Heart right ventricle (tissue), 16 donors: ENCODE measurements at regions not wholly inside any gene's neighbourhood (a gene's known extent, or its start where the extent isn't known, plus 50 kb on each side); places are given as distances from the start of the nearest gene placed in this dataset.

Source experiments
- ATAC-seq, 8 donors: fragments of 200-7000 bp; cut with Tn5 transposase; one replicate each; pipeline ENCODE4 v1.9.1; 2020; ENCODE audit warnings: mild to moderate bottlenecking in 8 of 8, moderate library complexity in 8 of 8, moderate number of reproducible peaks in 1 of 8
- DNase-seq, 2 donors: peaks; one replicate each; pipeline ENCODE4 v3.0.0-alpha.2; 2020
- H3K27ac ChIP-seq, 10 donors: fragments of 200-600 bp; sonication (generic) in 2 of 10; one replicate each; pipeline versions ENCODE4 v1.5.0 to v1.8.0; 2020 to 2022; ENCODE audit warnings: mild to moderate bottlenecking in 3 of 10
- H3K27me3 ChIP-seq, 7 donors: fragments of 200-600 bp; one replicate each; pipeline ENCODE4 v1.8.0; 2021 to 2022; ENCODE audit warnings: mild to moderate bottlenecking in 2 of 7
- H3K36me3 ChIP-seq, 9 donors: fragments of 200-600 bp; sonication (generic) in 1 of 9; one replicate each; pipeline versions ENCODE4 v1.5.0 to v1.8.0; 2020 to 2022; ENCODE audit warnings: mild to moderate bottlenecking in 2 of 9
- H3K4me1 ChIP-seq, 9 donors: fragments of 200-600 bp; sonication (generic) in 1 of 9; one replicate each; pipeline versions ENCODE4 v1.5.0 to v1.8.0; 2020 to 2022; ENCODE audit warnings: mild to moderate bottlenecking in 4 of 9
- H3K4me3 ChIP-seq, 10 donors: fragments of 200-600 bp; sonication (generic) in 2 of 10; one replicate each; pipeline versions ENCODE4 v1.5.0 to v1.8.0; 2020 to 2022; ENCODE audit warnings: mild to moderate bottlenecking in 7 of 10, moderate library complexity in 2 of 10
- H3K9me3 ChIP-seq, 11 donors: fragments of 200-600 bp in 10 of 11; sonication (generic) in 2 of 11; one replicate each; pipeline versions ENCODE4 v1.5.0 to v1.8.0; 2013 to 2022; ENCODE audit warnings: mild to moderate bottlenecking in 2 of 11, control low read depth in 1 of 11, moderate library complexity in 1 of 11
- WGBS, 2 donors: extraction: QIAGEN DNeasy Blood & Tissue Kit; methylation state at CpG; one replicate each; pipeline ENCODE4 v1.1.7; 2013; ENCODE audit warnings: inconsistent platforms in 1 of 2; 5-methylcytosine and 5-hydroxymethylcytosine counted together
- intact Hi-C, 10 donors: fragments of 100-400 bp; cut with DNase I; formaldehyde crosslinking; loops; one replicate each; pipeline versions ENCODE4 v1.11.1 to v1.14.2; 2022
- TF ChIP-seq, protein P1 (sequence below), 9 donors: fragments of 200-600 bp; sonication (generic) in 2 of 9; IDR thresholded peaks; one replicate each; pipeline versions ENCODE4 v1.5.0 to v1.8.0; 2021 to 2022; ENCODE audit warnings: antibody characterized with exemption in 9 of 9, mild to moderate bottlenecking in 5 of 9, moderate library complexity in 1 of 9
- donor health status: Arrhythmogenic right ventricular cardiomyopathy.
- donor health status: ischemic (EF 13 %, LVEDD 7.1; RV severe dilation, severe dysfunction).
- donor health status: healthy with polysubstance abuse.
- donor health status: DM: no; HTN: yes; CAD: no.
- donor health status: DM: no; HTN: no; CAD: no.
- donor health status: ischemic (EF 25% LVEDD 6.9; RV normal size, moderate dysfunction).
- donor health status: ischemic (EF 25% LVEDD 5.7; RV mildly dilated, moderate dysfunction).
- donor health status: healthy.
- donor health status: DM: yes; HTN: yes; CAD: no.
- donor health status: Ischemic cardiomyopathy.
- donor health status: ischemic (EF 35%, LVEDD 5.7; RV mildly dilated, moderate dysfunction).
- donor health status: nonischemic (EF 11% LVEDD 7.7; RV severe dilation, severe dysfunction).
- donor health status: DM: yes; HTN: yes; CAD: no.
- donor health status: PGD.
- donor health status: ischemic (EF 29% LVEDD 5.4; RV normal size, mild dysfunction).
- donor health status: nonischemic (EF 23%, LVEDD 6.1; RV moderate dilation, normal function).

DNA sequence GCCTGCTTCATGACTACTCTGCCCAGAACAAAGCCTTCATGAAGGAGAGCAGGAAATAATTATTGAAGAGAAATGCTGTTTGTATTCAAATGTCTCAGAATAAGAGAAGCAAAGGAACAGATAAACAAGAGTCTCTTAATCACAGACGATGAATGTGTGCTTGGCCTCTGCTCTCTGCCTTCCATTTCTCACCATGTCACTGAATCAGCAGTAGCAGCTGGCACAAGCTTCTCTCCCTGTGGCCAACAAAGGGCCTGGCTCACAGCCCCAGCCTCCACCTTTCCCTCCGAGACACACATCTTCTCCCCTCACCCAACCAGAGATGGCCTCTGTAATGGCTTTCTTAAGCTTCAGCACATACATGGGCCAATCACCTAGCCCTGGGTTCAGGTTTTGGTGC, 128.1 kb upstream of the SLIT3 start:
- no peak overlapping the region for H3K4me3 ChIP-seq
- intact Hi-C loops, result no loop called here
- WGBS, 2 donors, result 39 to 48% methylated on average over 2 of the region's 2 CpGs

GRCh38 chr5:169426784-169427183, 125.8 kb upstream of the SLIT3 start:
- DNase-seq (no peak), ATAC-seq (no peak)
- no peaks in the 10 kb centered on the region for H3K27me3 ChIP-seq
- H3K4me1 ChIP-seq, result peaks cover 0 to 17% (median 6%) of the 10 kb centered on the region in 9 donors
- no peaks in the 10 kb centered on the region for H3K36me3 ChIP-seq
- H3K4me3 ChIP-seq, result no peak overlapping the region
- intact Hi-C loops, result no loop called here
- no peaks in the 10 kb centered on the region for H3K9me3 ChIP-seq
- TF ChIP-seq, protein P1, sequence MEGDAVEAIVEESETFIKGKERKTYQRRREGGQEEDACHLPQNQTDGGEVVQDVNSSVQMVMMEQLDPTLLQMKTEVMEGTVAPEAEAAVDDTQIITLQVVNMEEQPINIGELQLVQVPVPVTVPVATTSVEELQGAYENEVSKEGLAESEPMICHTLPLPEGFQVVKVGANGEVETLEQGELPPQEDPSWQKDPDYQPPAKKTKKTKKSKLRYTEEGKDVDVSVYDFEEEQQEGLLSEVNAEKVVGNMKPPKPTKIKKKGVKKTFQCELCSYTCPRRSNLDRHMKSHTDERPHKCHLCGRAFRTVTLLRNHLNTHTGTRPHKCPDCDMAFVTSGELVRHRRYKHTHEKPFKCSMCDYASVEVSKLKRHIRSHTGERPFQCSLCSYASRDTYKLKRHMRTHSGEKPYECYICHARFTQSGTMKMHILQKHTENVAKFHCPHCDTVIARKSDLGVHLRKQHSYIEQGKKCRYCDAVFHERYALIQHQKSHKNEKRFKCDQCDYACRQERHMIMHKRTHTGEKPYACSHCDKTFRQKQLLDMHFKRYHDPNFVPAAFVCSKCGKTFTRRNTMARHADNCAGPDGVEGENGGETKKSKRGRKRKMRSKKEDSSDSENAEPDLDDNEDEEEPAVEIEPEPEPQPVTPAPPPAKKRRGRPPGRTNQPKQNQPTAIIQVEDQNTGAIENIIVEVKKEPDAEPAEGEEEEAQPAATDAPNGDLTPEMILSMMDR (IDR thresholded peaks at IDR 0.05), result no peak
- H3K27ac ChIP-seq, result no peak overlapping the region
- 86 to 87% methylated on average over 6 of the region's 6 CpGs for WGBS, 2 donors

More for the DNA sequence above, 128.1 kb upstream of the SLIT3 start:
- Histone ChIP-seq H3K36me3 (no peaks in the 10 kb centered on the region), H3K4me1 (peaks cover 0 to 14% (median 5%) of the 10 kb centered on the region in 9 donors), H3K27me3 (no peaks in the 10 kb centered on the region), H3K27ac (peak overlapping the region in 1 of 10 donors; percentile 24), H3K9me3 (no peaks in the 10 kb centered on the region)
- ATAC-seq (peak in 6 of 8 donors; percentile 54 to 76 (median 62)), DNase-seq (peak in 1 of 2 donors; percentile 28)
- TF ChIP-seq, protein P1 (IDR thresholded peaks at IDR 0.05), result no peak

- H3K4me3 ChIP-seq, result no peak overlapping the region
- no peaks in the 10 kb centered on the region for H3K9me3 ChIP-seq
- WGBS, 2 donors, result 63 to 72% methylated on average over 4 of the region's 4 CpGs
- DNase-seq, result no peak
- ATAC-seq, result peak in 3 of 8 donors; percentile 25 to 67 (median 65)
- intact Hi-C loops, result no loop called here
- TF ChIP-seq, protein P1 (IDR thresholded peaks at IDR 0.05), result no peak
- no peak overlapping the region for H3K27ac ChIP-seq
- H3K27me3 ChIP-seq, result no peaks in the 10 kb centered on the region
- no peaks in the 10 kb centered on the region for H3K36me3 ChIP-seq
- peaks cover 0 to 13% (median 0%) of the 10 kb centered on the region in 9 donors for H3K4me1 ChIP-seq
These were observed 123.9 kb upstream of the SLIT3 start for GRCh38 chr5:169424670-169425378.

DNA sequence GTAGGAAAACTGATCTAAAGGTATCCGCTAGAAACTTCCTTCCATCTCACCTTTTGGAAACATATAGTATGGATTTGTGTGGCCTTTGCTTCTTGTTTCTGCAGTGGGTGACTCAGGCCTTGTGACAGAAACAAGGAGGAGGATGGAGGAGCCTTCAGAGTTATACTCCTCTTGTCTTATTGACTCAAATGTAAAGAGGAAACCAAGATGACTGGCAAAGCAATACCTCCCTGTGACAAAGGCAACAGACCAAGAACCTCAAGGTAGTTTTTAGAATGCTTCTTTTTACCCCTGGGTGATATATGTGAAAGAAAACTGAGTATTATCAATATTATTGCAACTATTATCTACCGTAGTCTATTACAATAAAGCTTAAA, 123.3 kb upstream of the SLIT3 start:
- intact Hi-C loops, result no loop called here
- DNase-seq, result no peak
- Histone ChIP-seq H3K4me1 (peaks cover 0 to 13% (median 0%) of the 10 kb centered on the region in 9 donors), H3K9me3 (no peaks in the 10 kb centered on the region), H3K27me3 (no peaks in the 10 kb centered on the region), H3K4me3 (no peak overlapping the region), H3K36me3 (no peaks in the 10 kb centered on the region), H3K27ac (no peak overlapping the region)
- 57 to 83% methylated on average over 2 of the region's 2 CpGs for WGBS, 2 donors
- TF ChIP-seq, protein P1 (IDR thresholded peaks at IDR 0.05), result no peak
- no peak for ATAC-seq
